Neural cell (in vitro differentiated cells): ENCODE measurements at regions not wholly inside any gene's neighbourhood (a gene's known extent, or its start where the extent isn't known, plus 50 kb on each side); places are given as distances from the start of the nearest gene placed in this dataset.

Source experiments
- CTCF ChIP-seq: fragments of 450-650 bp; IDR thresholded peaks from 2 replicates; pipeline ENCODE4 v1.5.1; 2014; ENCODE audit warnings: antibody characterized with exemption, mild to moderate bottlenecking, moderate library complexity; ENCODE audit not compliant: poor library complexity, severe bottlenecking
- EP300 ChIP-seq: fragments of 450-650 bp; conservative IDR thresholded peaks from 2 replicates; pipeline ENCODE4 v1.6.1; 2014; ENCODE audit warnings: antibody characterized with exemption, mild to moderate bottlenecking, moderate library complexity; ENCODE audit not compliant: poor library complexity, severe bottlenecking
- EZH2 ChIP-seq: fragments of 200-600, 300-800 bp; shearing (Covaris generic), sonication (generic); IDR thresholded peaks from 2 replicates; pipeline ENCODE4 v1.6.1; 2014; ENCODE audit warnings: antibody characterized with exemption, low read length, borderline replicate concordance, mild to moderate bottlenecking; ENCODE audit not compliant: insufficient read depth, poor library complexity, severe bottlenecking
- POLR2AphosphoS5 ChIP-seq: IDR thresholded peaks from 2 replicates; pipeline ENCODE4 v1.6.1; 2012
- RAD21 ChIP-seq: fragments of 450-650 bp; conservative IDR thresholded peaks from 2 replicates; pipeline ENCODE4 v1.6.1; 2014; ENCODE audit warnings: antibody characterized with exemption, mild to moderate bottlenecking, moderate library complexity
- SMC3 ChIP-seq: fragments of 450-650 bp; conservative IDR thresholded peaks from 2 replicates; pipeline ENCODE4 v1.6.1; 2014; ENCODE audit warnings: antibody characterized with exemption, mild to moderate bottlenecking, moderate library complexity; ENCODE audit not compliant: poor library complexity
- TAF1 ChIP-seq: IDR thresholded peaks from 2 replicates; pipeline ENCODE4 v1.6.1; 2012; ENCODE audit warnings: low read depth
- TF ChIP-seq, protein P1 (sequence below): IDR thresholded peaks from 2 replicates; pipeline ENCODE4 v1.6.1; 2012; ENCODE audit warnings: borderline replicate concordance

GRCh38 chr6:147977851-147978465, 364.7 kb upstream of the SASH1 start:
- no peak for TF ChIP-seq CTCF
- TF ChIP-seq EP300: no peak
- TF ChIP-seq POLR2AphosphoS5: no peak
- TF ChIP-seq EZH2: no peak
- TF ChIP-seq TAF1: no peak
- no peak for TF ChIP-seq SMC3
- TF ChIP-seq, protein P1, sequence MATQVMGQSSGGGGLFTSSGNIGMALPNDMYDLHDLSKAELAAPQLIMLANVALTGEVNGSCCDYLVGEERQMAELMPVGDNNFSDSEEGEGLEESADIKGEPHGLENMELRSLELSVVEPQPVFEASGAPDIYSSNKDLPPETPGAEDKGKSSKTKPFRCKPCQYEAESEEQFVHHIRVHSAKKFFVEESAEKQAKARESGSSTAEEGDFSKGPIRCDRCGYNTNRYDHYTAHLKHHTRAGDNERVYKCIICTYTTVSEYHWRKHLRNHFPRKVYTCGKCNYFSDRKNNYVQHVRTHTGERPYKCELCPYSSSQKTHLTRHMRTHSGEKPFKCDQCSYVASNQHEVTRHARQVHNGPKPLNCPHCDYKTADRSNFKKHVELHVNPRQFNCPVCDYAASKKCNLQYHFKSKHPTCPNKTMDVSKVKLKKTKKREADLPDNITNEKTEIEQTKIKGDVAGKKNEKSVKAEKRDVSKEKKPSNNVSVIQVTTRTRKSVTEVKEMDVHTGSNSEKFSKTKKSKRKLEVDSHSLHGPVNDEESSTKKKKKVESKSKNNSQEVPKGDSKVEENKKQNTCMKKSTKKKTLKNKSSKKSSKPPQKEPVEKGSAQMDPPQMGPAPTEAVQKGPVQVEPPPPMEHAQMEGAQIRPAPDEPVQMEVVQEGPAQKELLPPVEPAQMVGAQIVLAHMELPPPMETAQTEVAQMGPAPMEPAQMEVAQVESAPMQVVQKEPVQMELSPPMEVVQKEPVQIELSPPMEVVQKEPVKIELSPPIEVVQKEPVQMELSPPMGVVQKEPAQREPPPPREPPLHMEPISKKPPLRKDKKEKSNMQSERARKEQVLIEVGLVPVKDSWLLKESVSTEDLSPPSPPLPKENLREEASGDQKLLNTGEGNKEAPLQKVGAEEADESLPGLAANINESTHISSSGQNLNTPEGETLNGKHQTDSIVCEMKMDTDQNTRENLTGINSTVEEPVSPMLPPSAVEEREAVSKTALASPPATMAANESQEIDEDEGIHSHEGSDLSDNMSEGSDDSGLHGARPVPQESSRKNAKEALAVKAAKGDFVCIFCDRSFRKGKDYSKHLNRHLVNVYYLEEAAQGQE: no peak
- no peak for TF ChIP-seq RAD21
